K562 (cell line): ENCODE measurements at regions not wholly inside any gene's neighbourhood (a gene's known extent, or its start where the extent isn't known, plus 50 kb on each side); places are given as distances from the start of the nearest gene placed in this dataset.
A peak's percentile ranks its signal among the peaks of the same experiment; 100 is the strongest.

Experiments
- CXXC5 ChIP-seq: fragments of 250-450 bp; sonication (Bioruptor Pico); IDR thresholded peaks from 2 replicates; pipeline ENCODE4 v1.8.0; 2022; ENCODE audit warnings: inconsistent platforms, mild to moderate bottlenecking, moderate library complexity
- KDM5B ChIP-seq: fragments of 200-600 bp; sonication (generic); IDR thresholded peaks from 2 replicates; pipeline ENCODE4 v1.6.1; 2012; ENCODE audit warnings: low read depth, mild to moderate bottlenecking, moderate library complexity, low read length, control low read depth, inconsistent platforms; ENCODE audit not compliant: insufficient replicate concordance
- LEF1 ChIP-seq: fragments of 450-650 bp; IDR thresholded peaks from 2 replicates; pipeline ENCODE4 v1.6.1; 2016; ENCODE audit warnings: mild to moderate bottlenecking
- MAFG ChIP-seq: fragments of 450-650 bp; conservative IDR thresholded peaks from 2 replicates; pipeline ENCODE4 v1.6.1; 2016; ENCODE audit warnings: missing genetic modification characterization, missing compliant biosample characterization
- MEF2A ChIP-seq: IDR thresholded peaks from 2 replicates; pipeline ENCODE4 v1.6.1; 2011; ENCODE audit warnings: low read depth, mild to moderate bottlenecking, low read length, moderate library complexity; ENCODE audit not compliant: control insufficient read depth
- MEIS2 ChIP-seq: fragments of 450-650 bp; IDR thresholded peaks from 2 replicates; pipeline ENCODE4 v1.6.1; 2014; ENCODE audit warnings: mild to moderate bottlenecking; ENCODE audit not compliant: partially characterized antibody
- NCOA6 ChIP-seq: fragments of 450-650 bp; IDR thresholded peaks from 2 replicates; pipeline ENCODE4 v1.6.1; 2017; ENCODE audit warnings: mild to moderate bottlenecking
- RBM25 ChIP-seq: fragments of 200-400 bp; formaldehyde crosslinking; IDR thresholded peaks from 2 replicates; pipeline ENCODE4 v1.6.1; 2018; ENCODE audit warnings: low read length, low read depth, moderate library complexity; ENCODE audit not compliant: severe bottlenecking
- SAFB2 ChIP-seq: fragments of 200-400 bp; formaldehyde crosslinking; IDR thresholded peaks from 2 replicates; pipeline ENCODE4 v1.6.1; 2018; ENCODE audit warnings: borderline replicate concordance, low read length, low read depth, moderate library complexity; ENCODE audit not compliant: severe bottlenecking
- SP2 ChIP-seq: IDR thresholded peaks from 2 replicates; pipeline ENCODE4 v1.6.1; 2011; ENCODE audit warnings: mild to moderate bottlenecking, low read depth, low read length, moderate library complexity; ENCODE audit not compliant: poor library complexity, severe bottlenecking; ENCODE audit errors: extremely low read depth
- SPI1 ChIP-seq: IDR thresholded peaks from 2 replicates; pipeline ENCODE4 v1.6.1; 2011; ENCODE audit warnings: low read depth, low read length, control low read depth, borderline replicate concordance
- TF ChIP-seq, protein P1 (sequence below), 2 experiments: fragments of 450-650 bp in 1 of 2; sonication (generic) in 1 of 2; formaldehyde crosslinking in 1 of 2; IDR thresholded peaks in 1 of 2; conservative IDR thresholded peaks in 1 of 2; 2 replicates each; pipeline versions ENCODE4 v1.6.1 to v1.8.1; 2016 to 2023; ENCODE audit warnings: mild to moderate bottlenecking in 2 of 2, moderate library complexity in 2 of 2, inconsistent platforms in 1 of 2, missing genetic modification reagents in 1 of 2
- TF ChIP-seq, protein P2 (sequence below), 2 experiments: fragments of 450-650 bp; conservative IDR thresholded peaks; 2 replicates each; pipeline ENCODE4 v1.6.1; 2017; ENCODE audit warnings: mild to moderate bottlenecking in 2 of 2, moderate library complexity in 2 of 2
- TF ChIP-seq, protein P3 (sequence below): sonication (generic); IDR thresholded peaks from 2 replicates; pipeline ENCODE4 v1.6.1; 2016
- TF ChIP-seq, protein P4 (sequence below): sonication (generic); formaldehyde crosslinking; IDR thresholded peaks from 2 replicates; pipeline ENCODE4 v1.9.0; 2022; ENCODE audit warnings: mild to moderate bottlenecking, missing genetic modification reagents
- TF ChIP-seq, protein P5 (sequence below): sonication (generic); formaldehyde crosslinking; IDR thresholded peaks from 2 replicates; pipeline ENCODE4 v1.8.0; 2022; ENCODE audit warnings: mild to moderate bottlenecking, missing genetic modification reagents

DNA sequence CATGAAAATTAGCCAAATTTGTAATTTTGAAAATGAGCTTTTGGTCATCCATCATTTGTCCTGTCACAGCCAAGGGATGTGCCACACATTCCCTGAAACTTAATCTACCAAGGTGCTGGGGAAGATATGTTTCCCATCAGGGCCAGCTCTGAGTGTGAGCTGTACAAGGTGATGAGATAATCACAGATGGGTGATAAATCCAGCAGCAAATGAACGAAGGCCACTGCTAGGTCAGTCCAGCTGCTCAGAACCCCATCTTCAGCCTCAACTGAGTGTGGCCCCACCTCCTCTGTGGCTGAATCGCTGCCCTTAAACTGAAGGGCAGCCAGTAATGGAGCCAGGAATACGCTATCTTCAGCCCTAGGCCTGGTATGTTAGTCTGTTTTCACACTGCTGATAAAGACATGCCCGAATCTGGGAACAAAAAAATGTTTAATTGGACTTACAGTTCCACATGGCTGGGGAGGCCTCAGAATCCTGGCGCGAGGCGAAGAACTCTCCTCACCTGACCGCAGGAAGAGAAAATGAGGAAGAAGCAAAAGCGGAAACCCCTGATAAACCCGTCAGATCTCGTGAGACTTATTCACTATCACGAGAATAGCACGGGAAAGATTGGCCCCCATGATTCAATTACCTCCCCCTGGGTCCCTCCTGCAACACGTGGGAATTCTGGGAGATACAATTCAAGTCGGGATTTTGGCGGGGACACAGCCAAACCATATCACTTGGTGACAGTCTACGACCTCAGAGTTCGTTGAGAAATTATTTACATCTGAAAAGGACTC lies 553.0 kb downstream of the NTRK3 start (continued):
- TF ChIP-seq, protein P1, sequence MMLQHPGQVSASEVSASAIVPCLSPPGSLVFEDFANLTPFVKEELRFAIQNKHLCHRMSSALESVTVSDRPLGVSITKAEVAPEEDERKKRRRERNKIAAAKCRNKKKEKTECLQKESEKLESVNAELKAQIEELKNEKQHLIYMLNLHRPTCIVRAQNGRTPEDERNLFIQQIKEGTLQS (IDR thresholded peaks at IDR 0.05): no peak
- TF ChIP-seq, protein P1 (CRISPR knock-in tag; conservative IDR thresholded peaks at IDR 0.05): peak; percentile 31; the same call in 1 of the 2 replicates
- TF ChIP-seq LEF1 (no peak), MEF2A (no peak), NCOA6 (no peak), CXXC5 (CRISPR knock-in tag) (peak; percentile 38; the same call in 1 of the 2 replicates), KDM5B (peak; percentile 83), RBM25 (peak; percentile 64), MEIS2 (peak; percentile 75), SPI1 (peak; percentile 81), SAFB2 (no peak), MAFG (tag) (no peak), SP2 (no peak)
- TF ChIP-seq, protein P2, sequence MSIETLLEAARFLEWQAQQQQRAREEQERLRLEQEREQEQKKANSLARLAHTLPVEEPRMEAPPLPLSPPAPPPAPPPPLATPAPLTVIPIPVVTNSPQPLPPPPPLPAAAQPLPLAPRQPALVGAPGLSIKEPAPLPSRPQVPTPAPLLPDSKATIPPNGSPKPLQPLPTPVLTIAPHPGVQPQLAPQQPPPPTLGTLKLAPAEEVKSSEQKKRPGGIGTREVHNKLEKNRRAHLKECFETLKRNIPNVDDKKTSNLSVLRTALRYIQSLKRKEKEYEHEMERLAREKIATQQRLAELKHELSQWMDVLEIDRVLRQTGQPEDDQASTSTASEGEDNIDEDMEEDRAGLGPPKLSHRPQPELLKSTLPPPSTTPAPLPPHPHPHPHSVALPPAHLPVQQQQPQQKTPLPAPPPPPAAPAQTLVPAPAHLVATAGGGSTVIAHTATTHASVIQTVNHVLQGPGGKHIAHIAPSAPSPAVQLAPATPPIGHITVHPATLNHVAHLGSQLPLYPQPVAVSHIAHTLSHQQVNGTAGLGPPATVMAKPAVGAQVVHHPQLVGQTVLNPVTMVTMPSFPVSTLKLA (conservative IDR thresholded peaks at IDR 0.05): peak; percentile 24 to 35; a peak in 1 of 4 replicates
- TF ChIP-seq, protein P3, sequence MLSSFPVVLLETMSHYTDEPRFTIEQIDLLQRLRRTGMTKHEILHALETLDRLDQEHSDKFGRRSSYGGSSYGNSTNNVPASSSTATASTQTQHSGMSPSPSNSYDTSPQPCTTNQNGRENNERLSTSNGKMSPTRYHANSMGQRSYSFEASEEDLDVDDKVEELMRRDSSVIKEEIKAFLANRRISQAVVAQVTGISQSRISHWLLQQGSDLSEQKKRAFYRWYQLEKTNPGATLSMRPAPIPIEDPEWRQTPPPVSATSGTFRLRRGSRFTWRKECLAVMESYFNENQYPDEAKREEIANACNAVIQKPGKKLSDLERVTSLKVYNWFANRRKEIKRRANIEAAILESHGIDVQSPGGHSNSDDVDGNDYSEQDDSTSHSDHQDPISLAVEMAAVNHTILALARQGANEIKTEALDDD: no peak
- TF ChIP-seq, protein P4, sequence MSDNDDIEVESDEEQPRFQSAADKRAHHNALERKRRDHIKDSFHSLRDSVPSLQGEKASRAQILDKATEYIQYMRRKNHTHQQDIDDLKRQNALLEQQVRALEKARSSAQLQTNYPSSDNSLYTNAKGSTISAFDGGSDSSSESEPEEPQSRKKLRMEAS: peak; percentile 66
- TF ChIP-seq, protein P5, sequence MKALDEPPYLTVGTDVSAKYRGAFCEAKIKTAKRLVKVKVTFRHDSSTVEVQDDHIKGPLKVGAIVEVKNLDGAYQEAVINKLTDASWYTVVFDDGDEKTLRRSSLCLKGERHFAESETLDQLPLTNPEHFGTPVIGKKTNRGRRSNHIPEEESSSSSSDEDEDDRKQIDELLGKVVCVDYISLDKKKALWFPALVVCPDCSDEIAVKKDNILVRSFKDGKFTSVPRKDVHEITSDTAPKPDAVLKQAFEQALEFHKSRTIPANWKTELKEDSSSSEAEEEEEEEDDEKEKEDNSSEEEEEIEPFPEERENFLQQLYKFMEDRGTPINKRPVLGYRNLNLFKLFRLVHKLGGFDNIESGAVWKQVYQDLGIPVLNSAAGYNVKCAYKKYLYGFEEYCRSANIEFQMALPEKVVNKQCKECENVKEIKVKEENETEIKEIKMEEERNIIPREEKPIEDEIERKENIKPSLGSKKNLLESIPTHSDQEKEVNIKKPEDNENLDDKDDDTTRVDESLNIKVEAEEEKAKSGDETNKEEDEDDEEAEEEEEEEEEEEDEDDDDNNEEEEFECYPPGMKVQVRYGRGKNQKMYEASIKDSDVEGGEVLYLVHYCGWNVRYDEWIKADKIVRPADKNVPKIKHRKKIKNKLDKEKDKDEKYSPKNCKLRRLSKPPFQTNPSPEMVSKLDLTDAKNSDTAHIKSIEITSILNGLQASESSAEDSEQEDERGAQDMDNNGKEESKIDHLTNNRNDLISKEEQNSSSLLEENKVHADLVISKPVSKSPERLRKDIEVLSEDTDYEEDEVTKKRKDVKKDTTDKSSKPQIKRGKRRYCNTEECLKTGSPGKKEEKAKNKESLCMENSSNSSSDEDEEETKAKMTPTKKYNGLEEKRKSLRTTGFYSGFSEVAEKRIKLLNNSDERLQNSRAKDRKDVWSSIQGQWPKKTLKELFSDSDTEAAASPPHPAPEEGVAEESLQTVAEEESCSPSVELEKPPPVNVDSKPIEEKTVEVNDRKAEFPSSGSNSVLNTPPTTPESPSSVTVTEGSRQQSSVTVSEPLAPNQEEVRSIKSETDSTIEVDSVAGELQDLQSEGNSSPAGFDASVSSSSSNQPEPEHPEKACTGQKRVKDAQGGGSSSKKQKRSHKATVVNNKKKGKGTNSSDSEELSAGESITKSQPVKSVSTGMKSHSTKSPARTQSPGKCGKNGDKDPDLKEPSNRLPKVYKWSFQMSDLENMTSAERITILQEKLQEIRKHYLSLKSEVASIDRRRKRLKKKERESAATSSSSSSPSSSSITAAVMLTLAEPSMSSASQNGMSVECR (CRISPR knock-in tag): 0 out of 2 replicates have a peak, but pooled peaks have one; percentile 23
